Left ventricle myocardium inferior (tissue), 1 donor: ENCODE measurements at regions not wholly inside any gene's neighbourhood (a gene's known extent, or its start where the extent isn't known, plus 50 kb on each side); places are given as distances from the start of the nearest gene placed in this dataset.
"Not testable (repeated sequence)": the region's sequence is repeated elsewhere in the genome, so short reads cannot be mapped to it uniquely, and the experiment has no call there.

Source experiments
- DNase-seq: peaks from one replicate; pipeline ENCODE4 v3.0.0-alpha.2; 2020
- H3K27ac ChIP-seq: fragments of 200-600 bp; replicated peaks from 2 replicates; pipeline ENCODE4 v1.8.0; 2021
- H3K27me3 ChIP-seq: fragments of 200-600 bp; 2 replicates; pipeline ENCODE4 v1.8.0; 2021; ENCODE audit warnings: low read depth
- H3K36me3 ChIP-seq: fragments of 200-600 bp; 2 replicates; pipeline ENCODE4 v1.8.0; 2021
- H3K4me1 ChIP-seq: fragments of 200-600 bp; 2 replicates; pipeline ENCODE4 v1.8.0; 2021
- H3K4me3 ChIP-seq: fragments of 200-600 bp; 2 replicates; pipeline ENCODE4 v1.8.0; 2021; ENCODE audit warnings: mild to moderate bottlenecking, moderate library complexity
- H3K9me3 ChIP-seq: fragments of 200-600 bp; replicated peaks from 2 replicates; pipeline ENCODE4 v1.8.0; 2021
- intact Hi-C: fragments of 100-400 bp; cut with micrococcal nuclease; formaldehyde crosslinking; loops from one replicate; pipeline ENCODE4 v1.11.0; 2022
- TF ChIP-seq, protein P1 (sequence below): fragments of 200-600 bp; IDR thresholded peaks from 2 replicates; pipeline ENCODE4 v1.8.0; 2021; ENCODE audit warnings: antibody characterized with exemption, mild to moderate bottlenecking, borderline replicate concordance
- donor health status: DM: no; HTN: yes; CAD: no; lungs with severe emphysema.

DNA sequence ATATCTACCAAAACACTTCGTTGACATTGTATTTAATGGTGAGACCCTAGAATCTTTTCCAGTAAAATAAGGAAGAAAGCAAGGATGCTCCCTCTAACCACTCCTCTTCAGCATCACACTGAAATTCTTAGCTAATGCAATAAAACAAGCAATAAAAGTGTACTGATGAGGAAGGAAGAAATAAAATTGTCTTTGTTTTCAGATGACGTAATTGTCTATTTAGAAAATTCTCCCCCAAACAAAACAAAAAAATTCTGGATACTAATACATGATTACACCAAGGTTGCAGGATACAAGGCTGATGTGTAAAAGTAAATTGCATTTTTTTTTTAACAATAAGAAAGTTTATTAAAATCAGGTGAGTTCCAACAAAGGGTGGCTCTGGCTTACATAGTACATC is 205.0 kb upstream of the SSTR4 start:
- DNase-seq: no peak
- Histone ChIP-seq H3K36me3 (no peaks in the 10 kb centered on the region), H3K4me1 (no peaks in the 10 kb centered on the region), H3K27me3 (peaks cover 35% of the 10 kb centered on the region), H3K27ac (no peak overlapping the region), H3K4me3 (no peak overlapping the region), H3K9me3 (no peaks in the 10 kb centered on the region)
- TF ChIP-seq, protein P1, sequence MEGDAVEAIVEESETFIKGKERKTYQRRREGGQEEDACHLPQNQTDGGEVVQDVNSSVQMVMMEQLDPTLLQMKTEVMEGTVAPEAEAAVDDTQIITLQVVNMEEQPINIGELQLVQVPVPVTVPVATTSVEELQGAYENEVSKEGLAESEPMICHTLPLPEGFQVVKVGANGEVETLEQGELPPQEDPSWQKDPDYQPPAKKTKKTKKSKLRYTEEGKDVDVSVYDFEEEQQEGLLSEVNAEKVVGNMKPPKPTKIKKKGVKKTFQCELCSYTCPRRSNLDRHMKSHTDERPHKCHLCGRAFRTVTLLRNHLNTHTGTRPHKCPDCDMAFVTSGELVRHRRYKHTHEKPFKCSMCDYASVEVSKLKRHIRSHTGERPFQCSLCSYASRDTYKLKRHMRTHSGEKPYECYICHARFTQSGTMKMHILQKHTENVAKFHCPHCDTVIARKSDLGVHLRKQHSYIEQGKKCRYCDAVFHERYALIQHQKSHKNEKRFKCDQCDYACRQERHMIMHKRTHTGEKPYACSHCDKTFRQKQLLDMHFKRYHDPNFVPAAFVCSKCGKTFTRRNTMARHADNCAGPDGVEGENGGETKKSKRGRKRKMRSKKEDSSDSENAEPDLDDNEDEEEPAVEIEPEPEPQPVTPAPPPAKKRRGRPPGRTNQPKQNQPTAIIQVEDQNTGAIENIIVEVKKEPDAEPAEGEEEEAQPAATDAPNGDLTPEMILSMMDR: no peak
- intact Hi-C loops: no loop called here

DNA sequence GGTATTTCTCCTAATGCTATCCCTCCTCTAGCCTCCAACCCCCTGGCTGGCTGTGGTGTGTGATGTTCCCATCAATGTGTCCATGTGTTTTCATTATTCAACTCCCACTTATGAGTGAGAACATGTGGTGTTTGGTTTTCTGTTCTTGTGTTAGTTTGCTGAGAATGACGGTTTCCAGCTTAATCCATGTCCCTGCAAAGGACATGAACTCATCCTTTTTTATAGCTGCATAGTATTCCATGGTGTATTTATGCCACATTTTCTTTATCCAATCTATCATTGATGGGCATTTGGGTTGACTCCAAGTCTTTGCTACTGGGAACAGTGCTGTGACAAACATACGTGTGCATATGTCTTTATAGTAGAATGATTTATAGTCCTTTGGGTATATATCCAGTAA is 204.4 kb upstream of the SSTR4 start:
- H3K4me3 ChIP-seq, DNase-seq, H3K36me3 ChIP-seq, H3K9me3 ChIP-seq, H3K27ac ChIP-seq, intact Hi-C loops, H3K4me1 ChIP-seq: not testable (repeated sequence)
- H3K27me3 ChIP-seq: peaks cover 35% of the 10 kb centered on the region

DNA sequence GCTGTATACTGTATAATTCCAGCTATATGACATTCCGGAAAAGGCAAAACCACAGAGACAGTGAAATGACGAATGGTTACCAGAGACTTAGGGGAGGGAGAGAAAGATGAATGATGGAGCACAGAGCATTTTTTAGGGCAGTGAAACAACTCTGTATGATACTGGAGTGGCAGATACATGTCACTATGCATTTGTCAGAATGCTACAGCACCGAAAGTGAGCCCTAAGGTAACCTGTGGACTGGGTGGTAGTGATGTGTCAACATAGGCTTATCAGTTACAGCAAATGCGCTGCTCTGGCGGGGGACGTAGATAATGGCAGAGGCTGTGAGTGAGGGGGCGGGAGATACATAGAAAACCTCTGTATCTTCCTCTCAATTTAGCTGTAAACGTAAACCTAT is 201.3 kb upstream of the SSTR4 start:
- Histone ChIP-seq H3K27ac (no peak overlapping the region), H3K4me1 (no peaks in the 10 kb centered on the region), H3K36me3 (no peaks in the 10 kb centered on the region), H3K4me3 (no peak overlapping the region), H3K9me3 (no peaks in the 10 kb centered on the region), H3K27me3 (peaks cover 28% of the 10 kb centered on the region)
- no peak for DNase-seq
- TF ChIP-seq, protein P1: no peak
- intact Hi-C loops: no loop called here

DNA sequence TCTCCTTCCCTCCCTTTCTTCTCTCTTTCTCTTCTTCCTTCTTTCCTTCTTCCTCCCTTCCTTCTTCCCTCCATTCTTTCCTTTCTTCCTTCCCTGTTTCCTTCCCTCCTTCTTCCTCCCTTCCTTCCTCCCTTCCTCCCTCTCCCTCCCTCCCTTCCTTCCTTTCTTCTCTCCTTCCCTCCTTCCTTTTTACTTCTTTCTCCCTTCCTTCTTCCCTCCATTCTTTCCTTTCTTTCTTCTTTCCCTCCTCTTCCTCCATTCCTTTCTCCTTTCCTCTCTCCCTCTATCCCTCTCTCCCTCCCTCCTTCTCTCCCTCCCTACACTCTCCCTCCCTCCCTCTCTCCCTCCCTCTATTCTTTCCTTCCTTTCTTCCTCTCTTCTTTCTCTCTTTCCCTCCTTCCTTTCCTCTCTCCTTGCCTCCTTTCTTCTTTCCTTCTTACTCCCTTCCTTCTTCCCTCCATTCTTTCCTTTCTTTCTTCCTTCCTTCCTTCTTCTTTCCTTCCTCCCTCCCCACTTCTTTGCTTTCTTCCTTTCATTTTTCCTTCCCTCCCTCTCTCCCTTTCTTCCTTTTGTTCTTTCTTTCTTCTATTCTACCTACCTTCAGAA is 200.4 kb upstream of the SSTR4 start:
- Histone ChIP-seq H3K9me3 (no peaks in the 10 kb centered on the region), H3K36me3 (no peaks in the 10 kb centered on the region), H3K27me3 (peaks cover 22% of the 10 kb centered on the region), H3K4me3 (no peak overlapping the region), H3K4me1 (no peaks in the 10 kb centered on the region), H3K27ac (no peak overlapping the region)
- intact Hi-C loops: no loop called here
- TF ChIP-seq, protein P1: no peak
- no peak for DNase-seq

DNA sequence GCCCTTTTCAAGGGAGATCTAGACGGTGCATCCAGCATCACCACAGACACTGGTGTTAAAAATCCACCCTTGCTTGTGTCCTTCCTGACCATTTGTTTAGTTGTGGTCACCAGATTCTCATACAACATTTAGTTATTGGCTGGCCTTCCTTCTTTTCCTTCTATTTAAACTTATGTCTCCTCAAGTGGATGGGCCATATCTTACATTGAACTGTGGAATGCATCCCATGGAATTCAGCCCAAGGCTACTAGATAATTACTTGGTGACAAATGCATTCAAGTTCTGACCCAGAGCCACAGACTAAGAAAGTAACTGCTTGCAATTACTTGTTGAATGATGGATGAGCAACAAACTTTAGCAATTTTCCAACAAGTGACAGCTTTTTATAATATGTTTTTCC is 198.9 kb upstream of the SSTR4 start:
- TF ChIP-seq, protein P1: no peak
- H3K9me3 ChIP-seq: no peaks in the 10 kb centered on the region
- no peak overlapping the region for H3K4me3 ChIP-seq
- intact Hi-C loops: no loop called here
- no peaks in the 10 kb centered on the region for H3K36me3 ChIP-seq
- H3K4me1 ChIP-seq: no peaks in the 10 kb centered on the region
- H3K27me3 ChIP-seq: peaks cover 9% of the 10 kb centered on the region
- DNase-seq: no peak
- H3K27ac ChIP-seq: no peak overlapping the region

DNA sequence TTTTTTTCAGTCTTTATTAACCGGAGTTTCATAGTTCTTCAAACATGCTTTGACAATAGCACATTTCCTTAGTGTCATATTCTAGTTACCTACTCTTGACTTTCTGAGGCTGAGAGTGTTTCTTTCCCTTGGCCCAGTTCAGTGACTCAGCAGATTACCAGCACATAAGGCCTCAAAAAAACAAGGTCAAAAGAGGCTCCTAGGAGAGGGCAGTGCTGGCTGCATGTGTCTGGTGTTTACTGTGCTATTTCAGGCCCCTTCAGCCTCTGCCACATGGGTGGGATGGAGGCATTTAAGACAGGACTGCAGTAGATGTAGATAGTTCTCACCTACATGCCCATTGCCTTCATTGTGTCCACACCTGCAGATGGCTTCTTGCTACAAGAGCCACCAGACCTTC is 198.2 kb upstream of the SSTR4 start:
- DNase-seq: no peak
- Histone ChIP-seq H3K27me3 (peaks cover 4% of the 10 kb centered on the region), H3K36me3 (no peaks in the 10 kb centered on the region), H3K4me3 (no peak overlapping the region), H3K4me1 (no peaks in the 10 kb centered on the region), H3K9me3 (no peaks in the 10 kb centered on the region), H3K27ac (no peak overlapping the region)
- TF ChIP-seq, protein P1: no peak
- intact Hi-C loops: no loop called here
